SK-MEL-5 (cell line): ENCODE measurements at regions not wholly inside any gene's neighbourhood (a gene's known extent, or its start where the extent isn't known, plus 50 kb on each side); places are given as distances from the start of the nearest gene placed in this dataset.
A peak's percentile ranks its signal among the peaks of the same experiment; 100 is the strongest.

Experiments used
- DNase-seq: peaks from one replicate; pipeline ENCODE4 v3.0.0-alpha.2; 2016; ENCODE audit warnings: low read depth, low spot score
- in situ Hi-C: cut with HindIII; loops from 2 replicates; pipeline ENCODE4 v1.10.0; 2016; ENCODE audit warnings: low sequenced_read_pairs, high pct_unique_total_duplicates, low pct_unique_long_range_greater_than_20kb

GRCh38 chr9:8262625-8263622, 463.3 kb upstream of the DMAC1 start:
- in situ Hi-C loops = no loop called here
- no peak for DNase-seq

- in situ Hi-C loops = no loop called here
- no peak for DNase-seq
Measured at GRCh38 chr9:8261737-8262136, 462.2 kb upstream of the DMAC1 start.

DNA sequence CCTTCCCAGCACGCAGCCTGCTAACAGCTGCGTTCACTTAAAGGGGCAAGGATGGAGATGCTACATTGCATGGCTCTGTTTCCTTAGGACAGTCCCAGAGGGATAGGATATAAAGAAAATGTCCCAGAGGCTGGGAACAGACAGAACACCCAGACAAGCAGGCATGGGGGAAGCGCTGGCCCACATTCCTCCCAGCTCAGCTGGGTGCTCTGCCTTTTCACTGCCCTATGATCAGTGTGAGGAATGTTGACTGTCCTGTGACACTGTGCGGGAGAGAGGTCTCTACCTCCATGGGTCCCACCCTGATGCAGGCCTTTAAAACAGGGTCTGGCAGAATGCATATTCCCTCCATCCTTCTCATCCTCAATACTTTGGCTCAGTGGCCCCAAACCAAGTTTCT, 459.4 kb upstream of the DMAC1 start:
- in situ Hi-C loops = no loop called here
- DNase-seq = no peak

DNA sequence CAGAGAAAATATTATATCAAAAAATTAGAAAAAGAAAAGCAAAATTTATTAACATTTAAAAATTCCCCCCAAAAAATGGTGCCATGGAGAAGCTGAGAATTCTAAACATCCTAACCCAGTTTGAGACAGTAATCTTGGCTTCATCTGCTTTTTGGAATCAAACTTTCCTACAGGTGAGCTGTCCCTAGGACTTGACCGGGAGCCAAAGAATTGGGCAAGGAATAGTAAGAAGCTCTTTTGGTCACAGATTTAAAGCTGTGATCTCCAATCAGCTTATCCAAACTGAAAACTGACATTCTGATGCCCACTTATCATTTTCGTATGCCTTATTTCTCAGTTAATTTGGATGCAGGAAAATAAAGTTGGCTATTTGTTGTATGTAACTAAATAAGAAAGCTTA, 457.3 kb upstream of the DMAC1 start:
- no peak for DNase-seq
- in situ Hi-C loops = no loop called here

- in situ Hi-C loops = no loop called here
- no peak for DNase-seq
Measured at GRCh38 chr9:8255850-8256249, 456.3 kb upstream of the DMAC1 start.

- in situ Hi-C loops = no loop called here
- no peak for DNase-seq
Measured at GRCh38 chr9:8254541-8254940, 455.0 kb upstream of the DMAC1 start.

- in situ Hi-C loops = no loop called here
- no peak for DNase-seq
Measured at GRCh38 chr9:8252445-8252844, 452.9 kb upstream of the DMAC1 start.

DNA sequence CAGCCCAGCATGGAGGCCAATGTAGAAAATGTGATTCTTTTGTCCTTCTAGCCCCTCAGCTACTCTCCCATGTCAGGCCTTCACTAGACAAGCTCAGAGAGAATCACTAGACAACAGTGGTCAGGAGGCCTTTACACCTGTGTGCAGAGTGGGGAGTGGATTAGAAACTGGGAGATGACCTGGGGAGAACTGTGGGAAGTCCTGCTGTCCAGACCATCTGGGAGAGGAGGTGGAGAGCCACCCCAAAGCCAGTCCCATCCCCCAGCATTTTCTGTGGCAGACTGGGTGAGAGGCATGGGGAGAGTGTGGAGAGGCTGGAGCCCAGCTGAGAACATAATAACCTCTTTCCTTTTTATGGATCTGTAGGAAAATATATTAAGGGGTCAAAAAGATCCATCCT, 452.0 kb upstream of the DMAC1 start:
- in situ Hi-C loops = no loop called here
- no peak for DNase-seq

GRCh38 chr9:8244505-8245092, 445.0 kb upstream of the DMAC1 start:
- in situ Hi-C loops = no loop called here

GRCh38 chr9:8241201-8241600, 441.6 kb upstream of the DMAC1 start:
- in situ Hi-C loops = no loop called here
- DNase-seq = no peak

More at GRCh38 chr9:8244505-8245092, 445.0 kb upstream of the DMAC1 start:
- peak; percentile 1 for DNase-seq

DNA sequence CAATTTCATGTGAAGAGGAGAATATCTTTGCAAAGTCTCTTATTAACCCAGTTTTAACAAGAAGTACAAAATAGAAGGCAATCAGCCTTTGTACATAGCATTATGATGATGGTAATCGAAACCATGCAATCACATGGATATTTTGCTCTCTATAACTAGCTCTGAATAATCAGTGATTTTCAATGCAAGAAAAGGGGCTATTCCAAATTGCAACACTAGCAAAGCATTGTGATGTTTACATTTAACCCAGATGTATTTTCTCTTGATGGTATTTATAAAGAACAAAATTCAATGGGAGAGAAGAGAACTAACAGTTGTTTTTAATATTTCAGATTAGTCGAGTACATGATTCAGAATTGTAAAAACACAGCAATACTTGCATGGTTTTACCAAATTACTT, 437.5 kb upstream of the DMAC1 start:
- no peak for DNase-seq
- in situ Hi-C loops = no loop called here

DNA sequence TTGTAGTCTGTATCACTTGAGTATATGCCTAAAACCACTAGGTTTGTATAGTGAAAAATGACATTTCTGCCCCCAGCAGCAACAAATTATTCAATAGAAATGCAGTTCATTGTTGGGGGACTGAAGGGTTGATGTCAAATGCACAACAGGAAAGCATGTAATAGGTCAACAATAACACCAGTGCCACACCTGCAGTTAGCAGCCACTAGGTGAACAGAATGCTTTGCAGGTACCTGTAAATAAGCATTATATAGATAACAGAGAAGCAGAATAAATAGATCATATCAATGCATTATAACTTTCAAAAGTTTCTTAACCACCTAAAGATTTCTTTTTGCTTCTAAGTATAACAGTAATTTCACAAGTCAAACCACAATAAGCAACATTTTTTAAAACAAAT, 435.9 kb upstream of the DMAC1 start:
- DNase-seq = no peak
- in situ Hi-C loops = no loop called here

DNA sequence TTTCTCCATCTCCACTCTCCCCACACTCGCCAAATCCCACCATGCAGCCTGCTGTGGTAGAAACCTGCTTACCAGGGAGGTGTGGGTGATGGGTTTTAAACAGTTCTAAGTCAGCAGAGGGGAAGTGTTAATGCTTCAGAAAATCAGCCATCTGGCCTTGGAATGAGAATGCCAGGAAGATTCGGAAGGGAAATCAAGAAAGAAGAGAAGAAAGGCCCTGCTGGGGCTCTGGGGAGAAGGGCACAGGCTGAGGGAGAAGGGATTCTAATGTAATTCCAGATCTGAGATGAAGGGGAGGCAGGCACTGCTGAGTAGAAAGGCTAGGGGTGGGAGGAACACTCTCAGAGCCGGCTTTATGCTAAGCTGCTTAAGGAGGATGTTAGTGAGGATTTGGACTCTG, 434.7 kb upstream of the DMAC1 start:
- in situ Hi-C loops = no loop called here
- DNase-seq = no peak

- in situ Hi-C loops = no loop called here
- DNase-seq = no peak
Measured at GRCh38 chr9:8232726-8233125, 433.1 kb upstream of the DMAC1 start.

DNA sequence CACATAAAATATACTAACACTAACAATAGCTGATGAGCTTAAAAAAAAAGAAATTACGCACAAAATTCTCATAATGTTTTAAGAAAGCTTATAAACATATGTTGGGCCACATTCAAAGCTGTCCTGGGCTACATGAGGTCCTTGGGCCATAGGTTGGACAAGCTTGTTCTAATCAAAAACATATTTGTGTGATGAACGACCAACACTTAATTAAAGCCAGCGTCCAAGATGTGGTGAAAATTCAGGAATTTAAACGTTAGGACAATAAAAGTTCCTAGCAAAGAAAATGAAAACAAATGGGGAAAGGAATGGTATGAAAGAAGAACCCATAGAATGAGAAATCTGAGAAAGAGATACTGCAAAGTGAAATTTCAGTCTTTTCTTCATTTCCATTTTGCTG, 429.6 kb upstream of the DMAC1 start:
- no peak for DNase-seq
- in situ Hi-C loops = no loop called here

DNA sequence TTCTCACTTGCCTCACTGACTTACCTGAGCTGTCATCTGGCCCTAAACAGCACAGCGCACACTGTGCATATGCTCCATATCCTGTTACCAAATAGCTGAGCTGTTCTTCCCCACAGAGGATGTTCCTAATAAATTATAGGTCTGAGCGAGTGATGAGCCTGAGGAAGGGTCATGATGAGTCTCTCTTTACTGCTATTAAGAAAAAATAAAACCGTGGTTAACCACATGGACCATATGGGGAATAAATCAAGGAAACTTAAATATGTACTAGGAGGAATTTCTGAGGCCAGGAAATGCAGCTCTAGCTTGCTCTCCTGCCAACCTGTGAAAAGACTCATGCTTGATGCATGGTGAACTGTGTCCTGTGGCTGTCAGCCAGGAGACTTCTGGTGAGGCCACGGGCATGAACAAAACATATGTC, 424.8 kb upstream of the DMAC1 start:
- in situ Hi-C loops = no loop called here

GRCh38 chr9:8223861-8224260, 424.3 kb upstream of the DMAC1 start:
- peak; percentile 83 for DNase-seq
- in situ Hi-C loops = no loop called here

More for the DNA sequence above, 424.8 kb upstream of the DMAC1 start:
- no peak for DNase-seq

DNA sequence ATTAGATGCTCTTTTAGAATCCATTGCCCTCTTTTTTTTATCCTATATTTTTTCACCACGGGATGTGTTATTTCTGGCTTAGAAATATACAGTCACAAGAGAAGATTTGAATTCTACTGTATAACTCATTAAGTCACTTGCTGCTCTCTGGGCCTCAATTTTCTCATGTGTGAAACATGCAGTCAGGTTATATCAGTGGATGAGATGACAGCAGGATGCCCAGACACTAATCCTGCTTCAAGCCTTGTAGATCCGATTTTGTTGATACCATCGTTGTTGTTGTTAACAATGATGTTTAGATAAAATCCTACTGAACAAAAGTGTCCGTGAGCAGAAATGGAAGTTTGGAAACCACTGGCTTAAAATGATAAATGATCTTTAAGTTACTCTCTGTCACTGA, 421.9 kb upstream of the DMAC1 start:
- in situ Hi-C loops = no loop called here
- DNase-seq = no peak

GRCh38 chr9:8208465-8208864, 408.9 kb upstream of the DMAC1 start:
- DNase-seq = no peak

More at GRCh38 chr9:8208465-8208864, 408.9 kb upstream of the DMAC1 start:
- in situ Hi-C loops = no loop called here
